ENCODE measurements at regions not wholly inside any gene's neighbourhood (a gene's known extent, or its start where the extent isn't known, plus 50 kb on each side); places are given as distances from the start of the nearest gene placed in this dataset.

- no peak for DNase-seq (ENCODE audit: low spot score)
Measured at GRCh38 chr9:80066931-80067330, 495.2 kb downstream of the TLE4 start.

- DNase-seq (ENCODE audit: low spot score): no peak
Measured at GRCh38 chr9:80062567-80062966, 490.8 kb downstream of the TLE4 start.

DNA sequence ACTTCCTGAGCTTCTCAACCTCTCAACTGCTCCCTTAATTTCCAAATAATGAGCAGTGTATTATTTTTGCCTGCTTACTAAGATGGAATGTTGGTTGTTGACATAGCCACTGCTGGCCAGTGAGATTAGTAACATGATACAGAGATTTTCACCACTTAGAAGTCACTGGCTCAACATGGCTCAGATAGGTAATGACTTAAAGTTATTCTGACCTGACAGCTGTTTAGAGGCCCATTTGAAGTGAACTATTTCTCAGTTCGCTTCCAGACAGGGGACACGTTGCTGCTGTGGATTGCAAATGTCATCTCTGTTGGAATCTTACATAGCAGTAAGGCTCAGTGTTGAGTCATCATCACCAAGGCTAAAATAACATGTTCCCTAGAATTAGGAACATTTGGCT, 490.2 kb downstream of the TLE4 start:
- peak; percentile 75 for DNase-seq (ENCODE audit: low spot score)

DNA sequence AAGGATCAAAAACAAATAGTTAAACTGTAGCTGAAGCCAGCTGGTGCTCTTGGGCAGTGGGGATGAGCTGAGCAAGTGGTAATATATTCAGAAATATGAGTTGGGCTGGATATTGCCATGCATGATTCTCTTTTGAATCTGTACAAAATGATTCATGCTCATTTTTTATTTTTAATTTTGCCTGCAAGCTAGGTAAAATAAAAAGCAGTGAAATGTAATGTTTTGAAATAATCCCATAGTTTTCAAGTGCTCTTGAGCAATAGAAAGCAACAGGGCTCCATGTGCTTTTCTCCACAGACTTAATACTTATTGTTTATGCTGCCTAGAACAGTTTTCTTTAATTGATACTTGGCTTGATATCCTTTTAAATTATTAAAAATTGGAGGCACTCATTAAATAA, 489.3 kb downstream of the TLE4 start:
- no peak for DNase-seq (ENCODE audit: low spot score)

- no peak for DNase-seq (ENCODE audit: low spot score)
Measured at GRCh38 chr9:80059979-80060378, 488.2 kb downstream of the TLE4 start.

DNA sequence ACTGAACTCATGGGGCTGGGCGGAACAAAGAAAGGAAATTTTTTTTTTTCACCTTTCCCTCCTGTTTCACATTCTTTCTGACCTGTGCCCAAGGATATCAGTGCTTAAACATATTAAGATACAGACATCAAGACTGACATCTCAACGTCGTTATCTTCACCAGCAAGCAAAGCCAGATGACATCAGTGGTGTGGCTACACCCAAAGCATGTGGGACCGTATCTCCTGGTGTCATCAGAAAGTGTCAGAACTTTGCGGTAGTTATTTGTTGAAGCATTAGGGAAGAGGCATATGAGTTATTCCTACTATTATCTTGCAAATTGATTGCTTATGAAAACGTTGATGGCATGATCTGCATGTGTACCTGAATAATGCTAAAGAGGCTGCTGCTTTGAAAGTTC, 487.4 kb downstream of the TLE4 start:
- no peak for DNase-seq (ENCODE audit: low spot score)

DNA sequence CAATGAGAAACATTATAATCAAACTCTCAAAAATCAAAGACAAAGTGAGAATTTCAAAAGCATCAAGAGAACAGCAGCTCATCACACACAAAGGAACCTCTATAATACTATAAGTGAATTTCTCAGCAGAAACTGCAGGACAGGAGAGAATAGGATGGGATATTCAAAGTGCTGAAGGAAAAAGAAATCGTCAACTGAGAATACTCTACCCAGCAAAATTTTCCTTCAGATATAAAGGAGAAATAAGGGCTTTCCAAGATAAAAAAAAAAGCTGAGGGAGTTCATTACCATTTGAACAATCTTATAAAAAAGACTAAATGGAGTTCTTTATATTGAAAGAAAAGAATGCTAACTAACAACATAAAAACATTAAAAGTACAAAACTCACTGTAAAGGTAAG, 481.1 kb downstream of the TLE4 start:
- DNase-seq (ENCODE audit: low spot score): no peak

GRCh38 chr9:80049096-80049782, 477.5 kb downstream of the TLE4 start:
- DNase-seq (ENCODE audit: low spot score): peak; percentile 11

- DNase-seq (ENCODE audit: low spot score): no peak
Measured at GRCh38 chr9:80046481-80046880, 474.7 kb downstream of the TLE4 start.

DNA sequence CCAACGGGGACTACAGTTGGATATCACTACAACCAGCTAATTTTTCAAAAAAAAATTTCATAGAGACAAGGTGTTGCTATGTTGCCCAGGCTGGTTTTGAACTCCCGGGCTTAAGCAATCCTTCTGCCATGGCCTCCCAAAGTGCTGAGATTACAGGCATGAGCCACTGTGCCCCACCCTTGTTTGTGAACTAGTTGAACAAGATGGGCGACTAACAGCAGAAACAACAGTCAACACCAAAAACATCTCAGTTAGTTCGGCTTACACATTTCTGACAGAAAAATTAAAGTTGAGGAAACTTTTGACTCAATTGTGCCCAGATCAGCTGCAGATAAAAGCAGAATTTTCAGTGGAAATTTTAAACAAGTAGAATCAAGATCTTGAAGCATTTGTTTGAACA, 470.1 kb downstream of the TLE4 start:
- DNase-seq (ENCODE audit: low spot score): no peak

- DNase-seq (ENCODE audit: low spot score): no peak
Measured at GRCh38 chr9:80040457-80040856, 468.7 kb downstream of the TLE4 start.

DNA sequence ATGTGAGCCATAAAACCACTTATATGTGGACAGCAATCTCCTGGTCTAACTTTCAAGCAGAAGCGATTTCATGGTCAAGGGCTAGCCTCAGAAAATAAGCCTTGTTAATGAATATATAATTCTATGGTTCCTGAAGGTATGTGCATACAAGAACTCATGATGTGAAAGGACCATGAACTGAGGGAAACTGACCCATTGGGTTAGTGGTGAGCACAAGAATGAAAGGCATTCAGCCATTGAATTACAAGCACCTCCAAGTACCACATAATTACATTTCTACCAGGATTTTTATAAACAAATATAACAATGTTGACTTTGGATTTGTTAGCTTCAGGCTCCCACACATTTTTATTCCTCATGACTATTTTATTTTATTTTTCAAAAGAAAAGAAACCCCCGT, 459.0 kb downstream of the TLE4 start:
- no peak for DNase-seq (ENCODE audit: low spot score)

DNA sequence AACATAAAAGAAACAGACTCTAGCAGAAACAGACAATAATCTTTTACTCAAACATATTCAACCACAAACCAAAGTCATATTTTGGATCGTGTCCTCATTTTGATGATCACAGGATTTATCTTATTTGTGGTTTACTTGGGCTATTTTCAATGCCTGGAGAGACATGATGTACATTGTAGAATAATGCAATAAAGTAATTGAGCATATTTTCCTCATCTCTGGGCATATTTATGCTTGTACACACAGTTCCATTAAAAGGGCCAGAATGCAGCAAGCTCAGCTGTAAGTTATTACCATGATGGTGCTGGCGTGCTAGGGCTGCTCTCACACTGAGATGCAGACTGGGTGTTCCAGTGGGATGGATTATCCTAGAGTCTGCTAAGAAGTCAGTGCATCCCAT, 456.7 kb downstream of the TLE4 start:
- DNase-seq (ENCODE audit: low spot score): peak; percentile 82

DNA sequence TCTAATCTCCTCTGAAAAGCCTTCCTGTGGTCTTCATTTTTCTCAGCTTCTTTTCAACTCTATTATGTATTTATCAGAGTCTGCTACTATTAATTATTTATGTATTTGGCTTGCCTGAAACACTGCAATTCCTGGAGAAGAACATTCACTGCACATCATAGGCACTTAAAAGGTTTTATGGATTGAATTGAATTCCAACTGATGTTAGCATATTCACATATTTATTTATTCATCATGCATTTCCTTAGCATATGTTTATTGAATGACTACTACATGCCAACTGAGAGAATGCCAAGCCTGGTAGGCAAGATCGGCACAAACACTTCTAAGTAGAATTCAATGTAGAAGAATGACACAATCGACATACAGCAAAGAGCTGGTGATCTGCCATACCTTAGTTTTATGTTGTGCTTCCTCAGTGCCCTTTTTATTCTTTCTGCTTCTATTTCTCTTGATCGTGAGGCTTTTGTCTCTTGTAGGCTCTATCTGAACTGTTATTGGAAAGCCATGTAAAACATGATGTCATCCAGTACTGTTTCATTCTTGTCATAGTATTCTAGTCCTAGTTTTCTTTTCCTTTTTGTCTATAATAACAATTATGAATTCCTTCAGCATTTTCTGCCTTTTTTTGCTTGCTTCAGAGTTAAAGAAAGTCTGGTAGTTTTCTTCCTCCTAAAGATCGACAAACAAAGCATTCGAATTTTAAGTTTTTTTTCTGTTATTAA, 454.2 kb downstream of the TLE4 start:
- DNase-seq (ENCODE audit: low spot score): no peak

GRCh38 chr9:80025131-80025530, 453.4 kb downstream of the TLE4 start:
- DNase-seq (ENCODE audit: low spot score): no peak

- no peak for DNase-seq (ENCODE audit: low spot score)
Measured at GRCh38 chr9:80020530-80020929, 448.8 kb downstream of the TLE4 start.

DNA sequence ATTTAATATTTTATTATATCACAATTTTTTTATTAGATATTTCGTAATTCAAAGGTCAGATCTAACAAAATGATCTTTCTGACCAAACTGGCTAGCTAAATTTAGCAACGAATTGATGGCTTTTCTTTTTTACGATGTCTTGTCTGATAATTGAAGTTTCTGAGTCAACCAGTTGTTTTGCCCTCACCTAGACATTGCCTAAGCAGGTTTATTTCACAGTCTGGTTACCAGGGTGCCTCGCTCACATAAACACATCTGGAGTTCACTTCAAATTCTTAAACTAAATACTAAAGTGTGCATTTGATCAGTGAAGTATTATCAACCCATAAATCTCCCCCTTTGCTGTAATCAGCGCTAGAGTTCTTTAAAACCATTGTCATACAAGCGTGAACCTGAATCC, 448.3 kb downstream of the TLE4 start:
- DNase-seq (ENCODE audit: low spot score): no peak

DNA sequence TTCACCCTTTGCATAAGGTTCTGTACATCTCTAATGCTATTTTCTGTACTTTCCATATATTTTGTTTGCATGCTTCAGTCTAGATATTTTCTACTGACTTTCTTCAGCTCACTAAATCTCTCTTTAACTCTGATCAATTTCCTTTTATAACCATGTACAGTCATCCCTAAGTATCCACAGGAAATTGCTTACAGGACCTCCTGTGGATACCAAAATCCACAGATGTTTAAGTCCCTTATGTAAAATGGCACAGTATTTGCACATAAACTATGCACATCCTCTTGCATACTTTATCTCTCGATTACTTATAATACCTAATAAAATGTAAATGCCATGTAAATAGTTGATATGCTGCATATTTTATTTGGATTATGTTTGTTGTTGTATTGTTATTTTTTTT, 442.1 kb downstream of the TLE4 start:
- DNase-seq (ENCODE audit: low spot score): no peak

GRCh38 chr9:80012557-80013330, 441.0 kb downstream of the TLE4 start:
- no peak for DNase-seq (ENCODE audit: low spot score)

- no peak for DNase-seq (ENCODE audit: low spot score)
Measured at GRCh38 chr9:80009204-80009603, 437.4 kb downstream of the TLE4 start.

GRCh38 chr9:80004714-80005113, 432.9 kb downstream of the TLE4 start:
- no peak for DNase-seq (ENCODE audit: low spot score)

DNA sequence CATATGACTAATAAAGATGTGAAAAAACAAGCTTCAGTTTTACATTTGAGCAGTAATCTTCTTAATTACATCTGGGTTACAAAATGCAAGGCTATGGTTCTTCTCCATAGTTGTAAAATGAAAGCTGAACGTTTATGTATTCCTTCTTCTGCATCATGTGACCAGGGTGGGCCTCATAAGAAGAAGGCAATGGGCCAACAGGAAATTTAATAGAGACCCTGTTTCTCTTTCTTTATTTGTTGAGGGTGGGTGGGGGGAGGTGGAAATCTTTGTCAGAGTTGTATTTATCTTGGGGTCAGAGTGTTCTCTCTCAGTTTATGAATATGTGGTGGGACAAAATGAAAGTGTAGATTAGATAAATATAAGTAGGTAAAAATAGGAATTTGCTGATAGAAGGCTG, 418.8 kb downstream of the TLE4 start:
- DNase-seq (ENCODE audit: low spot score): no peak

DNA sequence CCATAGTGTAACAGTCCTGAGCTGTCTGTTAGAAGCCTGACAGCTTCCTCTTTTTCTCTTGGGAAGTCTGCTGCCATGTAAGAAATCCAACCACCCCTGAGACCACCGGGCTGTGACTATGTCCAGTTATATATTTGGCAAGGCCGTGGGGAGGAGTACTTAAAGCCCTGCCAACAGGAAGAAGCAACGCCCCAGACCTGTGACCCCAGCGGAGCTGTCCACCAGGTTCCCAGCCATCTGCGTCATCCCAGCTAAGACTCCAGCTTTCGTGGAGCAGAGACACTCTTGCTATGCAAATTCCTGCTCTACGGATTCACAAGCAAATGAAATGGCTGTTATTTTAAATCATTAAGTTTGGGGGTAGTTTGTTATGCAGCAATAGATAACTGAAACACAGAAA, 417.3 kb downstream of the TLE4 start:
- no peak for DNase-seq (ENCODE audit: low spot score)

Measured in AG08395 (cell line).